ENCODE measurements at regions not wholly inside any gene's neighbourhood (a gene's known extent, or its start where the extent isn't known, plus 50 kb on each side); places are given as distances from the start of the nearest gene placed in this dataset.

DNA sequence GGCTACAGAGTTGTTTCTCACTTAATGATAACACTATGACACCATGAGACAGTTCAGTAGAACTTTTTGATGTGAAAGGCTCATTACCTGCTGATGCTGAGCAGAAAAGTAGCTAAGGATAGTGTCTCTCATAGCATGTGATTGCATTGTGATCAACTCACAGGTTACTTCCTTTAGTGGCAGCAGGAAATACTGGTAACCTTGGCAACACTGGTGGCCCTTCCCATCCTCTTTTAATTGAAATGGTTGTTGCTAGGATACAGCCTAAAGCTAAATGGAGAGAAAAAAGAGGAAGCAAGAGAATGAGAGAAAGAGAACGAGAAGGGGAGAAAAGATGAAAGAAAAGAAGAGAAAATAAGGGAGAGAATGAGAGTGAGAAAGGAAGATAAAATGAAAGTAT, 204.7 kb upstream of the GAP43 start:
- TF ChIP-seq, protein P1, sequence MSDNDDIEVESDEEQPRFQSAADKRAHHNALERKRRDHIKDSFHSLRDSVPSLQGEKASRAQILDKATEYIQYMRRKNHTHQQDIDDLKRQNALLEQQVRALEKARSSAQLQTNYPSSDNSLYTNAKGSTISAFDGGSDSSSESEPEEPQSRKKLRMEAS (IDR thresholded peaks at IDR 0.05; ENCODE audit: low read depth, low read length), result no peak
- TF ChIP-seq, protein P2, sequence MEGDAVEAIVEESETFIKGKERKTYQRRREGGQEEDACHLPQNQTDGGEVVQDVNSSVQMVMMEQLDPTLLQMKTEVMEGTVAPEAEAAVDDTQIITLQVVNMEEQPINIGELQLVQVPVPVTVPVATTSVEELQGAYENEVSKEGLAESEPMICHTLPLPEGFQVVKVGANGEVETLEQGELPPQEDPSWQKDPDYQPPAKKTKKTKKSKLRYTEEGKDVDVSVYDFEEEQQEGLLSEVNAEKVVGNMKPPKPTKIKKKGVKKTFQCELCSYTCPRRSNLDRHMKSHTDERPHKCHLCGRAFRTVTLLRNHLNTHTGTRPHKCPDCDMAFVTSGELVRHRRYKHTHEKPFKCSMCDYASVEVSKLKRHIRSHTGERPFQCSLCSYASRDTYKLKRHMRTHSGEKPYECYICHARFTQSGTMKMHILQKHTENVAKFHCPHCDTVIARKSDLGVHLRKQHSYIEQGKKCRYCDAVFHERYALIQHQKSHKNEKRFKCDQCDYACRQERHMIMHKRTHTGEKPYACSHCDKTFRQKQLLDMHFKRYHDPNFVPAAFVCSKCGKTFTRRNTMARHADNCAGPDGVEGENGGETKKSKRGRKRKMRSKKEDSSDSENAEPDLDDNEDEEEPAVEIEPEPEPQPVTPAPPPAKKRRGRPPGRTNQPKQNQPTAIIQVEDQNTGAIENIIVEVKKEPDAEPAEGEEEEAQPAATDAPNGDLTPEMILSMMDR (IDR thresholded peaks at IDR 0.05; ENCODE audit: low read depth, low read length), result no peak
- TF ChIP-seq POLR2A (IDR thresholded peaks at IDR 0.05; ENCODE audit: extremely low read depth, insufficient read length), result no peak
